ENCODE measurements at regions not wholly inside any gene's neighbourhood (a gene's known extent, or its start where the extent isn't known, plus 50 kb on each side); places are given as distances from the start of the nearest gene placed in this dataset.

- TF ChIP-seq, protein P1, sequence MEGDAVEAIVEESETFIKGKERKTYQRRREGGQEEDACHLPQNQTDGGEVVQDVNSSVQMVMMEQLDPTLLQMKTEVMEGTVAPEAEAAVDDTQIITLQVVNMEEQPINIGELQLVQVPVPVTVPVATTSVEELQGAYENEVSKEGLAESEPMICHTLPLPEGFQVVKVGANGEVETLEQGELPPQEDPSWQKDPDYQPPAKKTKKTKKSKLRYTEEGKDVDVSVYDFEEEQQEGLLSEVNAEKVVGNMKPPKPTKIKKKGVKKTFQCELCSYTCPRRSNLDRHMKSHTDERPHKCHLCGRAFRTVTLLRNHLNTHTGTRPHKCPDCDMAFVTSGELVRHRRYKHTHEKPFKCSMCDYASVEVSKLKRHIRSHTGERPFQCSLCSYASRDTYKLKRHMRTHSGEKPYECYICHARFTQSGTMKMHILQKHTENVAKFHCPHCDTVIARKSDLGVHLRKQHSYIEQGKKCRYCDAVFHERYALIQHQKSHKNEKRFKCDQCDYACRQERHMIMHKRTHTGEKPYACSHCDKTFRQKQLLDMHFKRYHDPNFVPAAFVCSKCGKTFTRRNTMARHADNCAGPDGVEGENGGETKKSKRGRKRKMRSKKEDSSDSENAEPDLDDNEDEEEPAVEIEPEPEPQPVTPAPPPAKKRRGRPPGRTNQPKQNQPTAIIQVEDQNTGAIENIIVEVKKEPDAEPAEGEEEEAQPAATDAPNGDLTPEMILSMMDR (IDR thresholded peaks at IDR 0.05; ENCODE audit: poor library complexity, severe bottlenecking) = no peak
- TF ChIP-seq, protein P2, sequence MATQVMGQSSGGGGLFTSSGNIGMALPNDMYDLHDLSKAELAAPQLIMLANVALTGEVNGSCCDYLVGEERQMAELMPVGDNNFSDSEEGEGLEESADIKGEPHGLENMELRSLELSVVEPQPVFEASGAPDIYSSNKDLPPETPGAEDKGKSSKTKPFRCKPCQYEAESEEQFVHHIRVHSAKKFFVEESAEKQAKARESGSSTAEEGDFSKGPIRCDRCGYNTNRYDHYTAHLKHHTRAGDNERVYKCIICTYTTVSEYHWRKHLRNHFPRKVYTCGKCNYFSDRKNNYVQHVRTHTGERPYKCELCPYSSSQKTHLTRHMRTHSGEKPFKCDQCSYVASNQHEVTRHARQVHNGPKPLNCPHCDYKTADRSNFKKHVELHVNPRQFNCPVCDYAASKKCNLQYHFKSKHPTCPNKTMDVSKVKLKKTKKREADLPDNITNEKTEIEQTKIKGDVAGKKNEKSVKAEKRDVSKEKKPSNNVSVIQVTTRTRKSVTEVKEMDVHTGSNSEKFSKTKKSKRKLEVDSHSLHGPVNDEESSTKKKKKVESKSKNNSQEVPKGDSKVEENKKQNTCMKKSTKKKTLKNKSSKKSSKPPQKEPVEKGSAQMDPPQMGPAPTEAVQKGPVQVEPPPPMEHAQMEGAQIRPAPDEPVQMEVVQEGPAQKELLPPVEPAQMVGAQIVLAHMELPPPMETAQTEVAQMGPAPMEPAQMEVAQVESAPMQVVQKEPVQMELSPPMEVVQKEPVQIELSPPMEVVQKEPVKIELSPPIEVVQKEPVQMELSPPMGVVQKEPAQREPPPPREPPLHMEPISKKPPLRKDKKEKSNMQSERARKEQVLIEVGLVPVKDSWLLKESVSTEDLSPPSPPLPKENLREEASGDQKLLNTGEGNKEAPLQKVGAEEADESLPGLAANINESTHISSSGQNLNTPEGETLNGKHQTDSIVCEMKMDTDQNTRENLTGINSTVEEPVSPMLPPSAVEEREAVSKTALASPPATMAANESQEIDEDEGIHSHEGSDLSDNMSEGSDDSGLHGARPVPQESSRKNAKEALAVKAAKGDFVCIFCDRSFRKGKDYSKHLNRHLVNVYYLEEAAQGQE (IDR thresholded peaks at IDR 0.05; ENCODE audit: borderline replicate concordance) = no peak
- TF ChIP-seq SMC3 (conservative IDR thresholded peaks at IDR 0.05; ENCODE audit: poor library complexity) = no peak
- no peak for TF ChIP-seq POLR2AphosphoS5 (IDR thresholded peaks at IDR 0.05)
Measured at GRCh38 chr17:14580499-14580898, 279.6 kb downstream of the HS3ST3B1 start.

Measured in neural cell (in vitro differentiated cells).